ENCODE measurements at regions not wholly inside any gene's neighbourhood (a gene's known extent, or its start where the extent isn't known, plus 50 kb on each side); places are given as distances from the start of the nearest gene placed in this dataset.
A peak's percentile ranks its signal among the peaks of the same experiment; 100 is the strongest.
"Not testable (repeated sequence)": the region's sequence is repeated elsewhere in the genome, so short reads cannot be mapped to it uniquely, and the experiment has no call there.

- no peaks in the 10 kb centered on the region for H3K27me3 Mint-ChIP-seq (ENCODE audit: low read depth)
- H3K27ac Mint-ChIP-seq (ENCODE audit: unreplicated experiment) = no peak overlapping the region
- DNase-seq (ENCODE audit: low read depth, low spot score) = no peak
- no peak overlapping the region for H3K4me3 Mint-ChIP-seq
- H3K4me1 Mint-ChIP-seq = no peaks in the 10 kb centered on the region
- peaks cover 6% of the 10 kb centered on the region for H3K36me3 Mint-ChIP-seq (ENCODE audit: low read depth)
- TF ChIP-seq CTCF (conservative IDR thresholded peaks at IDR 0.05) = peak; percentile 46
- H3K9me3 Mint-ChIP-seq = peaks cover 9% of the 10 kb centered on the region
Measured at GRCh38 chr4:28073860-28074555, 1213.4 kb downstream of the STIM2 start.

GRCh38 chr4:28075401-28075956 is 1214.8 kb downstream of the STIM2 start:
- DNase-seq (ENCODE audit: low read depth, low spot score) = no peak
- no peak overlapping the region for H3K4me3 Mint-ChIP-seq
- H3K27me3 Mint-ChIP-seq (ENCODE audit: low read depth) = no peaks in the 10 kb centered on the region
- TF ChIP-seq CTCF (conservative IDR thresholded peaks at IDR 0.05) = no peak
- H3K4me1 Mint-ChIP-seq = no peaks in the 10 kb centered on the region
- peaks cover 15% of the 10 kb centered on the region for H3K36me3 Mint-ChIP-seq (ENCODE audit: low read depth)
- H3K9me3 Mint-ChIP-seq = peaks cover 12% of the 10 kb centered on the region
- no peak overlapping the region for H3K27ac Mint-ChIP-seq (ENCODE audit: unreplicated experiment)

GRCh38 chr4:28077203-28077602 is 1216.6 kb downstream of the STIM2 start:
- H3K27me3 Mint-ChIP-seq (ENCODE audit: low read depth); DNase-seq (ENCODE audit: low read depth, low spot score): not testable (repeated sequence)

GRCh38 chr4:28082686-28083390 is 1222.2 kb downstream of the STIM2 start:
- TF ChIP-seq CTCF (conservative IDR thresholded peaks at IDR 0.05) = no peak
- Mint-ChIP-seq H3K27ac (ENCODE audit: unreplicated experiment) (no peak overlapping the region), H3K9me3 (peaks cover 32% of the 10 kb centered on the region), H3K4me3 (no peak overlapping the region), H3K36me3 (ENCODE audit: low read depth) (peaks cover 32% of the 10 kb centered on the region), H3K4me1 (no peaks in the 10 kb centered on the region), H3K27me3 (ENCODE audit: low read depth) (no peaks in the 10 kb centered on the region)
- no peak for DNase-seq (ENCODE audit: low read depth, low spot score)

More at GRCh38 chr4:28077203-28077602, 1216.6 kb downstream of the STIM2 start:
- Mint-ChIP-seq H3K36me3 (ENCODE audit: low read depth) (peaks cover 22% of the 10 kb centered on the region), H3K9me3 (peaks cover 17% of the 10 kb centered on the region)
- H3K4me3 Mint-ChIP-seq; H3K4me1 Mint-ChIP-seq; H3K27ac Mint-ChIP-seq (ENCODE audit: unreplicated experiment): not testable (repeated sequence)

- Mint-ChIP-seq H3K27ac (ENCODE audit: unreplicated experiment) (no peak overlapping the region), H3K36me3 (ENCODE audit: low read depth) (no peaks in the 10 kb centered on the region), H3K9me3 (peaks cover 2% of the 10 kb centered on the region), H3K27me3 (ENCODE audit: low read depth) (no peaks in the 10 kb centered on the region), H3K4me1 (no peaks in the 10 kb centered on the region), H3K4me3 (no peak overlapping the region)
- DNase-seq (ENCODE audit: low read depth, low spot score) = no peak
- TF ChIP-seq CTCF (conservative IDR thresholded peaks at IDR 0.05) = no peak
Measured at GRCh38 chr4:28092610-28093009, 1232.0 kb downstream of the STIM2 start.

GRCh38 chr4:28093071-28093470 is 1232.4 kb downstream of the STIM2 start:
- DNase-seq (ENCODE audit: low read depth, low spot score) = no peak
- no peaks in the 10 kb centered on the region for H3K27me3 Mint-ChIP-seq (ENCODE audit: low read depth)
- H3K4me3 Mint-ChIP-seq = no peak overlapping the region
- TF ChIP-seq CTCF (conservative IDR thresholded peaks at IDR 0.05) = no peak
- no peak overlapping the region for H3K27ac Mint-ChIP-seq (ENCODE audit: unreplicated experiment)
- H3K9me3 Mint-ChIP-seq = peaks cover 2% of the 10 kb centered on the region
- H3K4me1 Mint-ChIP-seq = no peaks in the 10 kb centered on the region
- no peaks in the 10 kb centered on the region for H3K36me3 Mint-ChIP-seq (ENCODE audit: low read depth)

Measured in neural crest cell (in vitro differentiated cells).